Breast epithelium (tissue), 3 donors: ENCODE measurements at regions not wholly inside any gene's neighbourhood (a gene's known extent, or its start where the extent isn't known, plus 50 kb on each side); places are given as distances from the start of the nearest gene placed in this dataset.

ENCODE experiments used
- POLR2AphosphoS5 ChIP-seq, 3 donors: sonication (generic); formaldehyde crosslinking; IDR thresholded peaks; one replicate each; pipeline ENCODE4 v1.6.1; 2017; ENCODE audit warnings: antibody characterized with exemption in 3 of 3
- TF ChIP-seq, protein P1 (sequence below), 3 donors: fragments of 450-650 bp; IDR thresholded peaks; one replicate each; pipeline ENCODE4 v1.5.1; 2016 to 2017; ENCODE audit warnings: antibody characterized with exemption in 3 of 3, mild to moderate bottlenecking in 3 of 3, moderate library complexity in 3 of 3

DNA sequence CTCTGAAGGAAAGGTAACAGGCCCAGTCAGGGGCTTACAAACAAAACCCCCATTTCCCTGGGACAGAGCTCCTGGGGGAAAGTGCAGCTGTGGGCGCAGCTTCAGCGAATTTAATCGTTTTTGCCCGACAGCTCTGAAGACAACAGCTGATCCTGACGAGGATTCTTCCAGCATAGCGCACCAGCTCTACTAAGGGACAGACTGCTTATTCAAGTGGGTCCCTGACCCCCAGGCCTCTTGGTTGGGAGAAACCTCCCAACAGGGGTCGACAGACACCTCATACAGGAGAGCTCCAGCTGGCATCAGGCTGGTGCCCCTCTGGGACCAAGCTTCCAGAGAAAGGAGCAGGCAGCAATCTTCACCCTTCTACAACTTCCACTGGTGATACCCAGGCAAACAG lies 486.7 kb downstream of the PRR32 start:
- no peak for TF ChIP-seq POLR2AphosphoS5 (IDR thresholded peaks at IDR 0.05)
- TF ChIP-seq, protein P1, sequence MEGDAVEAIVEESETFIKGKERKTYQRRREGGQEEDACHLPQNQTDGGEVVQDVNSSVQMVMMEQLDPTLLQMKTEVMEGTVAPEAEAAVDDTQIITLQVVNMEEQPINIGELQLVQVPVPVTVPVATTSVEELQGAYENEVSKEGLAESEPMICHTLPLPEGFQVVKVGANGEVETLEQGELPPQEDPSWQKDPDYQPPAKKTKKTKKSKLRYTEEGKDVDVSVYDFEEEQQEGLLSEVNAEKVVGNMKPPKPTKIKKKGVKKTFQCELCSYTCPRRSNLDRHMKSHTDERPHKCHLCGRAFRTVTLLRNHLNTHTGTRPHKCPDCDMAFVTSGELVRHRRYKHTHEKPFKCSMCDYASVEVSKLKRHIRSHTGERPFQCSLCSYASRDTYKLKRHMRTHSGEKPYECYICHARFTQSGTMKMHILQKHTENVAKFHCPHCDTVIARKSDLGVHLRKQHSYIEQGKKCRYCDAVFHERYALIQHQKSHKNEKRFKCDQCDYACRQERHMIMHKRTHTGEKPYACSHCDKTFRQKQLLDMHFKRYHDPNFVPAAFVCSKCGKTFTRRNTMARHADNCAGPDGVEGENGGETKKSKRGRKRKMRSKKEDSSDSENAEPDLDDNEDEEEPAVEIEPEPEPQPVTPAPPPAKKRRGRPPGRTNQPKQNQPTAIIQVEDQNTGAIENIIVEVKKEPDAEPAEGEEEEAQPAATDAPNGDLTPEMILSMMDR (IDR thresholded peaks at IDR 0.05) = no peak
